Thyroid gland (tissue), 4 donors: ENCODE measurements at regions not wholly inside any gene's neighbourhood (a gene's known extent, or its start where the extent isn't known, plus 50 kb on each side); places are given as distances from the start of the nearest gene placed in this dataset.

Experiments used
- CTCF ChIP-seq, 6 experiments: fragments of 200-600 bp in 3 of 6; fragments of 450-650 bp in 3 of 6; sonication (generic) in 3 of 6; IDR thresholded peaks; one replicate each; pipeline ENCODE4 v1.5.1; 2016 to 2019; ENCODE audit warnings: antibody characterized with exemption in 6 of 6, mild to moderate bottlenecking in 2 of 6, inconsistent platforms in 1 of 6, moderate library complexity in 1 of 6
- POLR2A ChIP-seq, 2 donors: fragments of 450-650 bp; IDR thresholded peaks; one replicate each; pipeline ENCODE4 v1.6.1; 2017; ENCODE audit warnings: antibody characterized with exemption in 2 of 2, mild to moderate bottlenecking in 2 of 2, moderate library complexity in 1 of 2

GRCh38 chr4:59180161-59180560, 2020.0 kb upstream of the ADGRL3 start:
- TF ChIP-seq CTCF (IDR thresholded peaks at IDR 0.05) (no peak), POLR2A (IDR thresholded peaks at IDR 0.05) (no peak)
